ENCODE measurements at regions not wholly inside any gene's neighbourhood (a gene's known extent, or its start where the extent isn't known, plus 50 kb on each side); places are given as distances from the start of the nearest gene placed in this dataset.
"Not testable (repeated sequence)": the region's sequence is repeated elsewhere in the genome, so short reads cannot be mapped to it uniquely, and the experiment has no call there.

DNA sequence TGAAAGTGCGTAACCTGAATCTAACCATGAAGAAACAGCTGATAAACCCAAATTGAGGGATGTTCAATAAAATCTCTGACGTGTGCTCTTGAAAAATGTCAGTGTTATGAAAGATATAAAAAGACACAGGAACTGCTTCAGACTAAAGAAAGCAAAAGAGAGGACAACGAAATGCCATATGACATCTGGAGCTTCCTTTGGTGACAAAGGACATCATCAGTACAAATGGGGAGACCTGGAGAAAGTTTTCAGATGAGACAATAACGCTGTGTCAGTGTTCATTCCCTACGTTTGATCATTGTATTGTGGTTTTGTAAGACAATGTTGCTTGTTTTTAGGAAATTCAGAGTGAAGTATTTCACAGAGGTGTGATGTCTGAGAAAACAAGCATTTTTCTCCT lies 125.9 kb upstream of the MAP1LC3B2 start:
- no peak for DNase-seq

DNA sequence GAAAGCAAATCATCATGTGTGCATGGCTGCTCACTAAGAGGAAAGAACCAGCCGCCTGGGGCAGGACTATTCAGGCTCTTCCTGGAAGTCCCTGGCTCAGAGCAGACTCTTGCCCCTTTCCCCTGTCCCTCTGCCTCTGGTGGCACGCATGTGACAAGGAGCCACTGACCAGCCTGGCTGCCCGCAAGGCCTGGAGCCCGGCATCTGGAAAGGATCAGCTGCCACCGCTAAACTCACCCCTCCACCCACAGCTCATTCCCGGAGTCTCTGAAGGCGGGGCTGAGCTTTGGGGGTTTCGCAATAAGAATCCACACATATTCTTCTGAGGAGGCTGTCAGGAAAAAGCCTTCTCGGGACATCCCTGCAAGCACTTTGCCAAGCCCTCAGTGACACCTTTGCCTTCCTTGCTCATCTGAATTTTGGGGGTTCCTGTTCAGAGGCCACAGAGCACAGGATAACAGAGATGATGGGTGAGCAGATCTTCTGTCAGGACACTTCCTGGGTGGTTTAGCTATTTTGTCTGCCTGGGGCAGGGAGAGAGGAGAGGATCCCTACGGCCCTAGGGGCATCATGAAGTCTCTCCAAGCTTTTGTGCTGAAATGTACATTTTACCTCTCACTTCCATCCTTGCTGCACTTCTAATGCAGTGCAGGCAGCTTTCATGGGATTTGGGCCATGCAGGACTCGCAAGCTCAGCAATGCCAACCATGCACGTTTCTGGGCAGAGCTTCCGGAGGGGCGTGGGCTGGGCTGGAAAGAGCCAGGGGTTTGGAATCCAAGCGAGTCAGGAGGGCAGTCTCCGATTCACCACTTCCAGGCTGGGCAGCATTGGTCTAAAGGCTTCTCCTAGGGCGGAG lies 124.8 kb upstream of the MAP1LC3B2 start:
- DNase-seq = peak; percentile 92

DNA sequence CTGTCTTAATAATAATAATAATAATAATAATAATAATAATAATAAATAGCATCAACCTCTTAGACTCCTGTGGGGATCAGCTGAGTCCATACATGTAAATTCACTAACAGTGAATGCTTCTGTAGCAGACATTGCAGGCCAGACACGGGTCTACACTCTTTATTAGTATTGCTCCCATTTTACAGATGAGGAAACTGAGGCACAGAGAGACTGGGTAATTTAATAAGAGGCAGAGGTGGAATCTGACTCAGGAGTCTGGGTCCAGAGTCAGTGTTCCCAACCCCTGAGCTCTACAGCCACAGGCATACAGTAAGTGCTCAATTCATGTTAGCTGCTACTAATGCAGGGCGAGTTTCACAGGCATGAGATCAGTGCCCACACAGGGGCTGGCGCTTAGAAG lies 123.2 kb upstream of the MAP1LC3B2 start:
- no peak for DNase-seq

DNA sequence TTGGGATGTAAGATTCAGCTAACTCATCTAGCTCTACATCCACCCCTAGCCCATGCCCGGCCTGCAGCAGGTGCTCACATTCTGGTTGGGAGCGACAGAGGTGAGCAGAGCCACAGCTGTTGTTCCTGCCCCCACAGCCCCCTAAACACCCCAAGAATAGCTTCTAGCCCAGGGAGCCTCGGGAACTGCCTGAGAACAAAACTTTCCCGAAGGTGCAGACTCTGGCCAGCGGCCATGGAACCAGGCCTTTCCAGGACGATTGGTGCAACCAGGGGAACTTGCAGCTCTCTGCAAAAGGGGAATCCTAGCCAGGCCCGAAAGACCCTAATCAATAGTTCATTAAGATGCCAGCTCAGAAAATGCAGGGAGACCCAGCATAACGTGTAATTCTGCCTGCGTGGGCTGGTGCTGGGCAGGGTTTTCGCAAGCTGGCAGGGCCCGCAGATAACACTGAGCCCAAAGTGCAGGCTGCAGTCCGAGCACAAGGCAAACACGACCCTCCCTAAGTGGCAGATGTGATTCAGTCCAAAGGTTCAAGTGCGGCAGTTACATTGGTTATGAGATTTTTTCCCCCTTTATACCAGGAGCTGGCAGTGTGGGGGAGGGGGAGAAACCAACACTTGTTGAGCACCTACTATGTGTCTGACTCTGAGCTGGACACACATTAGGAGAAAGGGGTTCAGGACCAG lies 122.5 kb upstream of the MAP1LC3B2 start:
- DNase-seq = no peak

DNA sequence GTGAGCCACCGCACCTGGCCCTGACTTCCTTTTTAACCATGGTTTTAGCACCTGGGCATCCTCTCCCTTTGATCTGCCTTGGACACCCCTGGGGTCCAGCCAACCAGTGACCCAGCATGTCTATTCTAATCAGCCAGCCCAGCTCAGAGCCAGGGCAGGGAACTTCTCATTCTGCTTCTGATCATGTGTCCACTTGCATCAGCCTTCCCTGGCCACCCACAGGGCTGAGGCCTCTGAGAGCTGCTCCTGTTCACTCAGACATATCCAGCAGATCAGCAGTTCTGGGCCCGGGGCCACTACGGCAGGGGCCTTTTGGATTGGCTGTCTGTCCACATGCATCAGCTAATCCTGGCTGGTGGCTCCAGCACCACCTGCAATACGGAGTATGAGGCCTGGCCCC lies 117.9 kb upstream of the MAP1LC3B2 start:
- no peak for DNase-seq

DNA sequence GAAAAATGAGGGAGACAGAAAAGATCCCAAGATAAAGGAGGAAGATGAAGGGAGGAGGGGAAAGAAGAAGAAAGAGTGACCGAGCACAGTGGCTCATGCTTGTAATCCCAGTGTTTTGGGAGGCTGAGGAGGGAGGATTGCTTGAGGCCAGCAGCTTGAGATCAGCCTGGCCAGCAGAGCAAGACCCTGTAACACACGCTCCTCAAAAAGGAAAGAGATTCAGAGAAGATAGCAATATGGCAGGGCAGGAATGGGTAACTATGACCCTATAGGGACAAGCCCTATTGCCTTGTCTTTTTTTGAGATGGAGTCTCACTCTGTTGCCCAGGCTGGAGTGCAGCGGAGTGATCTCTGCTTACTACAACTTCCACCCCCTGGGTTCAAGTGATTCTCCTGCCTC lies 116.9 kb upstream of the MAP1LC3B2 start:
- no peak for DNase-seq

DNA sequence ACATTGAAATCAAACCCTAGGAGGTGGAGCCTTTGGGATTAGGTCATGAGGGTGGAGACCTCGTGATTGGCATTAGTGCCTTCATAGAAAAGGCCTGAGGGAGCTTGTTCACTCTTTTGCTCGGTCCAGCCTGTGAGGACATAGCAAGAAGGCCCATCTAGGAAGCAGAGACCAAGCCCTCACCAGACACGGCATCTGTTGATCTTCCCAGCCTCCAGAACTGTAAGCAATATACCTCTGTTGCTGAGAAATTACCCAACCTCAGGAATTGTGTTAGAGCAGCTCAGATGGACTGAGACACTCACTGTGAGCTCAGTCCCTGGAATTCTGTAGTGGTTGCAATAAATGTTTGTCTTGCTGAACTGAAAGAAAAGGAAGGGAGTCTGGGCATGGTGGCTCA lies 116.2 kb upstream of the MAP1LC3B2 start:
- DNase-seq = peak; percentile 58

DNA sequence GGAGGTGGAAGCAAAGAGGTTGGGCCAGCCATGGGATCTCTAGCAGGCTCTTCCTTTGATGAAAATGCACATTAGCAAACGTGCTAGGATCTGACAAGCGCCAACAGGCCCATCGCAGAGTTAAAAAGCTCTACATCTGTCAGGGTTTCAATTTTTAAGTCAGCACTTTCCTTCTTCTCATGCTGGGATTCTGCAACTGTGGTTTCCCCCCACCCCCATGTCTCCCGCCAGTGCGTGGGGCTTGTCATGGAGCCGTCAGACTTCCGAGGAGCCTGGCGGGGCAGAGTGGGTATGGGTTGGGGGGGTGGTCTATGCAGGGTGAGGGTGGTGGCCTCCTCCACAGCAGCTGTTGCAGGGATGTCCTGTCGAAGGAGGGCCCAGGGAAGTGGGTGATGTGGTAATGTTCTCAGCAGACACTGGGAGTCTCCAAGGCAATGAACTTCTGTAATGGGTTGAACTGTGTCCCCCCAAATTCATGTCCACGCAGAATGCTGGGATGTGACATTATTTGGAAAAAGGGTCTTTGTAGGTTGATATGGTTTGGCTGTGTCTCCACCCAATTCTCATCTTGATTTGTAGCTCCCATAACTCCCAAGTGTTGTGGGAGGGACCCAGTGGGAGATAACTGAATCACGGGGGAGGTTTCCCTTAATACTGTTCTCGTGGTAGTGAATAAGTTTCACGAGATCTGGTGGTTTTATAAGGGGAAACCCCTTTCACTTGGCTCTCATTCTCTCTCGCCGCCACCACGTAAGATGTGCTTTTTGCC lies 115.2 kb upstream of the MAP1LC3B2 start:
- no peak for DNase-seq

DNA sequence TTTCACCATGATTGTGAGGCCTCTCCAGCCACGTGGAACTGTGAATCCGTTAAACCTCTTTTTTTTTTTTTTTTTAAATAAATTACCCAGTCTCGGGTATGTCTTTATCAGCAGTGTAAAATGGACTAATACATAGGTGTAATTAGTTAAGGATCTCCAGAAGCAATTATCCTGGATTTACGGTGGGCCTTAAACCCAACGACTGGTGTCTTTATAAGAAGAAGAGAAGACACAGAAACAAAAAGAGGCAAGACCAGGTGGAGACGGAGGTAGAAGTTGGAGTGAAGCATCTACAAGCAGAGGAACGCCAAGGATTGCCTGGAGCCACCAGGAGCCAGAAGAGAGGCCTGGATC lies 114.6 kb upstream of the MAP1LC3B2 start:
- no peak for DNase-seq

DNA sequence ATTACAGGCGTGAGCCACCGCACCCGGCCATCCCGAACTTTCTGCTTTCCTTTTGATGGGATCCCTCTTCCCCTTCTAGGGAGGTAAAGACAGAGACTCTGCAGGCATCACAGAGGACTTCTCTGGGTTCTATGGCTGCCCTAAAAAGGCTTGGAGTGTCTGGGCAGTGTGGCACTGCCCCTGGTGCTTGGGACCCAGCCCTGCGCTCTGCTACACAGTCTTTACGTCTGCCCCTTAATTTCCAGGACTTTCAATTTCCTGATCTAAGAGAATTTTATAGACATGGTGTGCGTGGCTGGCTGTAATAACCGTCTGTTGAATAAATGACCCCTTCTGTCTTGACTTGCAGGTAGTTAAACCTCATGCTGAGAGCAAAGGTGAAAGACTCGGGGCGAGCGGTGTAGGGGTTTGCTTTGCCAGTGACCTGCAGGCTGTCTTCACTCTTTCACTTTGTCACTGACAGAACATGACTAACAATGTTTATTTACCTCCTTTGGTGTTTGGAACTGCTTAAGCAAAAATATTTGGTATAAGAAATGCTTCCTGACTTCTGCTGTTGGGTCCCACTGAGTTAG lies 110.9 kb upstream of the MAP1LC3B2 start:
- no peak for DNase-seq

DNA sequence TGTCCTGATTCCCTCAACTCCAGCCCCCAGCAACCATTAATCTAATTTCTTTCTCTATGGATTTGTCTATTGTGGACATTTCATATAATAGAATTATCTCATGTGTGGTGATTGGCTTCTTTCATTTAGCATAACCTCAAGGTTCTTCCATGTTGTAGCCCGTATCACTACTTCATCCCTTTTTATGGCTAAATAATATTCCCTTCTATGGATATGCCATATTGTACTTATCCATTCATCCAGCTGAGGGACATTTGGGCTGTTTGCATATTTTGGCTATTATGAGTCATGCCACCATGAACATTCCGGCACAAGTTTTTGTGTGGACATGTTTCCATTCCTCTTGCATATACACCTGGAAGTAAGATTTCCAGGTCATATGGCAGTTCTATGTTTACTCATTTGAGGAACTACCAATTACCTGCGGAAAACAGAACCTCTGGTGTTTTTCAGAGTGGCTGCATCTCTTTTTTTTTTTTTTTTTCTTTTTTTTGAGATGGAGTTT lies 108.7 kb upstream of the MAP1LC3B2 start:
- DNase-seq = no peak

DNA sequence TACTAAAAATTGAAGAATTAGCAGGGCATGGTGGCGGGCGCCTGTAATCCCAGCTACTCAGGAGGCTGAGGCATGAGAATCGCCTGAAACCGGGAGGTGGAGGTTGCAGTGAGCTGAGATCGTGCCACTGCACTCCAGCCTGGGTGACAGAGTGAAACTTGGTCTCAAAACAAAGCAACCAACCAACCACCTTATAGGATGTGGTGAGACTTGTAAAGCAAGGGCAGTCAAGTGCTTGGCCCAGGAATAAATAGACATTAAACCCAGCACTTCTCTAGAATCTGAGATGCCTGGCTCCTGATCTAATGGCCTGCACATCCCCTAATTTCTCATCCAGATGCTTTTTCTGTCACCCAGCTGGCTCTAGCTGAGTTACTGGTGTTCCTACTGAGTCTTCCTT lies 106.2 kb upstream of the MAP1LC3B2 start:
- DNase-seq = not testable (repeated sequence)

DNA sequence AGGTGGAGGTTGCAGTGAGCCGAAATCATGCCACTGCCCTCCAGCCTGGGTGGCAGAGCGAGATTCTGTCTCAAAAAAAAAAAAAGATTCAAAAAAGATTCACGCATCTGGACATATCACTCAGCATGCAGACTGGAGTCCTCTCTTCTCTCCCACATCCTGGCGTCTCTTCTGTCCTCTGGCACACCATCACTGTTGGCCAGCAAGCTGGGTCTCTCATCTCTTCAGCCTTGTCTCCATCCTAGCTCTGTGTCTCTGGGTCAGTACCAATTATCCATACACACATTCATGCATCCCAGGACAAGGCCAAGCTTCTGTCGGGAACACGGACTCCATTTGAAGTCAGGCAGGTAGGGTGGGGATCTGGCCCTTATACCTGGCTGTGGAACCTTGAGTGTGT lies 105.5 kb upstream of the MAP1LC3B2 start:
- no peak for DNase-seq

DNA sequence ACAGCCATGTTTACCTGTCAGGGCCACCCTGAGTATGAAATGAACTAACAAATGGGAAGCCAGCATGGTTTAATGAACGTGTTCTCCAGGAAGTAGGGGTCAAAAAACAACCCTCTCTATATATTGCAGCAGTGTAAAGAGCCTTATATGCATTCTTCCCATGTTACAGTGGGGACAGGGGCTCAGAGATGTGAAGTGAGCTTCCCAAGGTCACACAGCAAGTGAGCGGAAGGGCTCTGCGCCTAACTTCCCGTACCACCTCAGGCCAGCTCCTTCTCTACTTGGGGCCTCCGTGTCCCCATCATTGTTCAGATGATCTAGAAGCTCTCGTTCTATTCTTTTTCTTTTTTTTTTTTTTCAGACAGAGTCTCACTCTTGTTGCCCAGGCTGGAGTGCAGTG lies 105.1 kb upstream of the MAP1LC3B2 start:
- no peak for DNase-seq

DNA sequence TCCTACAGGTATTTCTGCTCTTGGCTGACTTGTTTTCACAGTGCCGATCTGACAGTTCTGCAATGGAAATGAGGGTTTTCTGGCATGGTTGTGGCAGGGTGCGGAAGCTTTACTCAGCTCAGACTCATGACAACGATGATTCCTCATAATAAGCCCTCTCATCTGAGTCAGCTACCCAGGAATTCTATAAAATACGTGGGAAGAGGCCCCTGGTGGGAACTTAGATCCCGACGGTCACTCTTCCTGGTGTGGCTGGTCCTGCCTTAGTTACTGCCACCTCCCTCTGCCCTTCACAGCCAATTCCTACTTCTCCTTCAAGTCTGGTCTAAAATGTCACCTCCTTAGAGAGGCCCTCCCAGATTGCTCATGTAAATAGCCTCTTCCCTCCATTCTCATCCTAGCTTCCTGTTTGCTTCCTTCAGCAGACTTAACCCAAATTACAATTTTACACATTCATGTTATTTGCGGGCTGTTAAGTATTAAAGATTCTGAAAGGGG lies 104.2 kb upstream of the MAP1LC3B2 start:
- DNase-seq = peak; percentile 94

DNA sequence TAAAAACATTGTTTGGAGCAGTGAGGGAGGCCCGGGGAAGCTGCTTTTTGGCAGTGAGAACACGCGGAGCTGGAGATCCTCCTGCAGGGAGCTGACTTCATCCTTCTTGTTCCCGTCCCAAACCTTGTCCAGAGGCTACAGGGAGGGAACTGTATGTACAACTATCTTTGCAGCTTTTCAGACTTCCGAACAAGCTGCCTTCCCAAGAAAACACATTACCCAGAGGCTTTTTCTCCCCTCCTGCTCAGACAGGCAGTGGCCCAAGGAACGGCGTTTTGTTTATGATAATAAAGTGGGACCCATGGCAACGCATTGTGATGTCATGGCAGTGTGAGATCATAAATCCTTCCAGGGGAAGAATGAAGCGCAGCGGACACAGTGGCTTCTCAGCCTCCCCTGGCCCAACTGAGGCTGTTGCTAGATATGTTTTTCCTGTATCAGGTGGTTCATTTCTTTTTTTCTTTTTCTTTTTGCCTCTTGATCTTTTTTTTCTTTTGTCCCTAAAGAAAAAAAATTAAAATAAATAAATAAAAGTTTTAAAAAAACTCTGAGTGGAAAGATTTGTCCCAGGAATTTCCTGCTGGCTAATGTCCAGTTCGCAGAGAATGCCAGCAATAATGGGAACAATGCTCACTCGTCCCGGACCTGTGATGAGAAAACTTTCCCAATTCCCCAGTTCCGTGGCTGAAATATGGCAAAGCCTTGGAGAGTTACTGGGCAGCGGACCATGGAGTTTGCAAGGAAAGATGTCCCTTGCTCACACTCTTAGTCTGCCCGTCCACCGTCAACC lies 103.4 kb upstream of the MAP1LC3B2 start:
- peak; percentile 93 for DNase-seq

DNA sequence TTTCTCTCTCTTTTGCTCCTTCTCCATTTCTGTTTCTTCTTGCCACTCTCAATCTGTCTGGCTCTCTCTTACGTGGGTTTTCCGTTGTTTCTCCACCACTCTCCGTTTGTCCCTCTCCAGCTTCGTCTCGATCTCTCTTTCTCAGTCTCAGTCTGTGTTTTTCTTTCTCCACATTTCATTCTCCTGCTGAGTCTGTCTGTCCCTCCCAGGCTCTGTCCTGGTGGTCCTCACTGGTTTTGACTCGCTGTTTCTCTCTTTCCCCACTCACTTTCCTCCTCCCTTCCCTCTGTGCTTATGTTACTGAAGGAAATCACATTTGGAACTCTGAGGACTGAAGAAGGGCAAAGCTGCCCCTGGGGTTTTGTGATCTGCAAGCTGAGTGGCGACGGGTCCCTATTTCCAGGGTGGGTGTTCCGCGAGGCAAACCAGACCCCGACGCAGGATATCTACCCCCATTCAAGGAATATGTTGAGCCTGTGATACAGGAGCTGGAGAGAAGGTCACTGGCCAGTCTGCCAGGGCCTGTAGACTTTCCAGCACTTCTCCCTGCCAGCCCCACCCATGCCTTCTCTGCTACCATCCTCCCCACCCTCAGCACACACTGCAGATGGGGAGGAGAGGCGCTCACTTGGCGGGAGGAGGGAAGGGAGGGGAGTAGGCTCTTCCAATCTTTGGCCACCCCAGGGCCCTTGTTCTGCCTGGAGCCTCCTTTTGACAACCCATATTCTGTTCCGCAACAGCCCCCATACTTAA lies 102.7 kb upstream of the MAP1LC3B2 start:
- DNase-seq = no peak

DNA sequence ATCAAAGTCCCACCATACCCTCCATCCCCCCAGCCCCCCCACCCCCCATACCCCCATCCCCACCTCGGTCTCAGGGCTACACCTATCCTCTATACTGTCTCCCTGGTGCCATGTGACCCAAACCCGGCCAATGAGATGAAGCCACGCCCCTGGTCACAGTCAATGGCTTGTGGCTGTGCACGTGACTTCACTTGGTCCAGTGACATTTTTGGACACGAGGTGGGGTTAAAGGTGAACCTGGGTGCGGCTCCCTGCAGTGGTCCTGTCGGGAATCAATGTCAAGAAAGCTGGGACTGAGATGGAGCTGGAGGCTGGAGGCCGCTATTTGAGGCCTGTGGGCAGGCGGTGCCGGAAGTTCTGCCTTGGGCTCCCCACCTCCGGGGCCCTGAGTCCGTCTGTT lies 100.7 kb upstream of the MAP1LC3B2 start:
- no peak for DNase-seq

DNA sequence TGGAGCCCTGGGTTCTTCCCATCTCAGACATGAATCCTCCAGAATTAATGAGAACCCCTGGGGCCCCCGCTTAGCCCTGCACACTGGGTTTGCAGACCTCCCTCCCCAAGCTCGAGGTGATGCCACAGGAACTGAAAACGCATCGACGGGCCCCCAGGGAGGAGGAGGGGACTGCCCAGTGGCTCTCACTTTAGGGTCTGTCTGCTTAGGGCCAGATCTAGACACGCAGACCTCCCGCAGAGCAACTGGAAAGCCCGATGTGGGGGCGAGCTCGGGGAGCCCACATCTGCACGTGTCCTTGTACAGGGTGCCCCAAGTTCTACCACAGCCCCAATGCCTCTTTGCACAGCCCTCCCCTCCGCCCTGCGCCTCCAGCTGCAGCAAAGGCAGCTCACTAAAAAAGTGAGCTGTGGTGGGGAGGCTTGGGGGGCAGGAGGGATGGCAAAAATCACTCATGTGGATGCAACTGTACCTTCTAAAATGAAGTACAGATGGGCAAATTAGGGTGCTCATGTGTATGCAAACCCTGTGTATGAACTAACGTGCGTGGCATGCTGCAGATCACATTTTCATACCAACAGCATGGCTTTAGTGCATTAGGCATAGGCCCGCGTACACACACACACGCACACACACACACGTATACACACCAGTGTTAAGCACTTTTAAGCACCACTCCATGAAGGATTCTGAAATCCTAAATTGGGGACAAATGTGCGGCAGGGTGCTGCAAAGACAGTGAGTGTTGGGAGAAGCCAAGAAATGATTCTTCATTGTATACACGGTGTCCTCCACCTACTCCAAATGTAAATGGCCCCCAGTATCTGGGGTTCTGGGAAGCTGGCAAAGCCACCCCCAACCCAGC lies 99.9 kb upstream of the MAP1LC3B2 start:
- peak; percentile 26 for DNase-seq

All from fibroblast of skin of abdomen (primary cell).